NCI-H774 (cell line): ENCODE measurements at regions not wholly inside any gene's neighbourhood (a gene's known extent, or its start where the extent isn't known, plus 50 kb on each side); places are given as distances from the start of the nearest gene placed in this dataset.

ENCODE experiments used
- DNase-seq: peaks from one replicate; lab custom pipeline; 2025; lab: John Stamatoyannopoulos, UW

GRCh38 chr6:24031496-24031895 is 94.5 kb upstream of the NRSN1 start:
- no peak for DNase-seq

GRCh38 chr6:24032896-24033688 is 92.9 kb upstream of the NRSN1 start:
- no peak for DNase-seq

DNA sequence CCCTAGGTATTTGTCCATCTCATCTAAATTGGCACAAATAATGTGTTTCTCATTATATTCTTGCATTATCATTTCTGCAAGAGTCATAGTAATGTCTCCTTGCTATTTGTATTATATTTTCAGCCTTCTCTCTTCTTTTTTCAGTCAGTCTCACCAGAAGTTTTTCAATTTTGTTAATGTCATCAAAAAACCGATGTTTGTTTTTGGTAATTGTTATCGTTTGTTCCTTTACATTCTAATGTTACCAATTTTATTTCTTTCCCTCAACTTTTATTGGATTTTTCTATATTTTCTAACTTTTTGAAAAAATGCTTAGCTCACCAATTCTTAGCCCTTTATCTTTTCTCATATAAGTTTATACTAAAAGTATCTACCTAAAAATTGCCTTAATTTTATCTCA is 82.2 kb upstream of the NRSN1 start:
- DNase-seq = no peak

GRCh38 chr6:24051942-24052589 is 73.9 kb upstream of the NRSN1 start:
- no peak for DNase-seq

GRCh38 chr6:24052590-24052961 is 73.4 kb upstream of the NRSN1 start:
- no peak for DNase-seq

GRCh38 chr6:24053057-24053456 is 73.0 kb upstream of the NRSN1 start:
- no peak for DNase-seq

DNA sequence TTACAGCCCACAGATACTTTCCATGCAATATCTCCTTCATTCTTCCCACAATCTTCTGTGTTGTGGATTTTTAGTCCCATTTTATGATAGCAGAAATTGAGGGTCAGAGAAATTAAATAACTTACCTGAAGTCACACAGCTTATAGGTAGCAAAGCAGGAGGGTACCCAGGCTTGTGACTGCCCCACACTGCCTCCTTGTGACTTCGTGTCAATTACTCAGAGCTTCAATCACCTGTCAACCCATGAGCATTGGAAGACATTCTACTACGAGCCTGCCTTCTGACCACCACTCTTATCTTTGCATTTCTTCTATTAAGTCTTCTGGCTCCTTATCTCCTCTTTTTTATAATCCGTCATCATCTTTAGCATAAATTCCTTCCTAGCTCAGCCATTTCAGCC is 71.6 kb upstream of the NRSN1 start:
- DNase-seq = no peak

GRCh38 chr6:24056567-24056966 is 69.4 kb upstream of the NRSN1 start:
- DNase-seq = no peak

DNA sequence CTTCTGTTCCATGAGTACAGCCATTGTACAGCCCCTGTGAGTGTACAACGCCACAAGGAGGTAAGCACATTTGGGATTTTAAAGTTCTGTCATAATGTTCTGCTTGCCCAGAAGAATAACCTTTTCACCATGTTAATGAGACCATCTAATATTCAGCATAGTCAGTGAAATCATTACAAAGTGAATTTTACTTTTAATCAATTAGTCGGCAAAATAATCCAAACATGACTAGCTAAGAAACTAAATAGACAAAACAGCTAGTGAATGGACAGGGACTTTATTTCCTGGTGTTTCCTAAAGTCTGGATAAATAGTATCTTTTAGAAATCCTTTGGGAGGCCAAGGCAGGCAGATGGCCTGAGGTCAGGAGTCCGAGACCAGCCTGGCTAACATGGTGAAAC is 69.0 kb upstream of the NRSN1 start:
- no peak for DNase-seq

DNA sequence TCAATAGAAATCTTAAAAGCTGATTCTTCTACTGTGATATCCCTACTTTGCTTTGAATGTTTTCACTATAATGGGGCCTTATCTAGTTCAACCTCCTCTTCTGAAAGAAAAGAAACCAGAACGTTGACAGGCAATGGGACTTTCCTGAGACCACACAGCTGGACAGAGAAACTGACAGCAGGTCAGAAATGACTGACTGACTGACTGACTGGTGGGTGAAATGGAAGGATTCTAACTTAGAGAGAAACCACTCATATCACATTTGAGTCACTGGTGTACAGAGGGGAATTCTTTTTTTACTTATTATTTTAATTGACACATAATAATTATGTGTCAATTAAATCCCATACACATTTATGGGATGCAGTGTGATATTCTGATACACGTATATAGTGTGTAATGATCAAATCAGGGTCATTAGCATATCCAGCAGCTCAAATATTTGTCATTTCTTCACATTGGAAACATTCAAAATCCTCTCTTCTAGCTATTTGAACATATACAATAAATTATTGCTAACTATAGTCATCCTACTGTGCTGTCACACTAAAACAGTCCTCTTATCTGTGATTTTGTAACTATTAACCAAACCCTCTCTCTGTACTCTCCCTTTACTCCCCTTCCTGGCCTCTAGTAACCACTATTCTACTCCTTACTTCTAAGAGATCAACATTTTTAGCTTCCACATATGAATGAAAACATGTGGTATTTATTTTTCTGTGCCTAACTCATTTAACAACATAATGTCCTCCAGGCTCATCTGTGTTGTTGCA is 64.8 kb upstream of the NRSN1 start:
- no peak for DNase-seq

DNA sequence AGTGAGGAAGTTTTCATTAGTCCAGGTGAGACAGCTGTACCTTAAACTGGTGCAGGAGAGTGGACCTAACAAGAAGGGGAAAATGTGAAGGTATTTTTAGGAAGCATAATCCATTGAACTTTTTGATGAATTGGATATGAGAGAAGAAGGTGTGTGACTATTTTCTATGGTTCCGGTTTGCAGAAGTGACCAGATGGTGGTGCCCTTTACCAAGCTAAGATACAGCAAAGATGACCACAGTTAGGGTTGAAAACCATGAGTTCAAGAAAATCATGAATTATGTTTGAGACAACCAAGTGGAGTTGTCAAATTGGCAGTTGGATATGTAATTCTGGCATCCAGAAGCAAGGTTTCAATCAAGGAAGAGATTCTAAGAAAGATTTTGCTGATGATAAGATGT is 61.9 kb upstream of the NRSN1 start:
- peak; percentile 8 for DNase-seq

- DNase-seq = no peak
These were observed 61.2 kb upstream of the NRSN1 start for GRCh38 chr6:24064832-24065231.

DNA sequence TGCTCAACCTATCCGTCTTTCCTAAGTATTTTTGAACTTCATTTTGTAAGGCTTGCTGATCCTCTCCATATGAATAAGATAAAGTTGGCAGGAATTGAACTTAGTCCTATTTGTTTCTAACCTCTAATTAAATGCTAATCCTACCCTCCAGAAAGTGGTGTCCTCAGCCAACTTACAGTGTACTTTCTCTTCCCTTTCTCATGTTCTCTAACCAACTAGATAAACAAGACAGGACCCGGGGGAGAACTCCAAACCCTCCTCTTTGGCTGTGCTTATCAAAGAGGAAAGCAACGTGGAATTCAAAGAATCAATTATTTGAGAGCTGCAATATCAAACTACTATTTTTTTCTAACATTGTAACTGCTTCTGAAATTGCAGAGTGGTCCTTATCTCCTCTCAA is 56.5 kb upstream of the NRSN1 start:
- DNase-seq = no peak

- no peak for DNase-seq
These were observed 53.8 kb upstream of the NRSN1 start for GRCh38 chr6:24072038-24072746.

- no peak for DNase-seq
These were observed 50.0 kb upstream of the NRSN1 start for GRCh38 chr6:24076011-24076410.
